Keratinocyte (primary cell): ENCODE measurements at regions not wholly inside any gene's neighbourhood (a gene's known extent, or its start where the extent isn't known, plus 50 kb on each side); places are given as distances from the start of the nearest gene placed in this dataset.

ENCODE experiments used
- DNase-seq: peaks from one replicate; pipeline ENCODE4 v3.0.0-alpha.2; 2011; ENCODE audit warnings: low read depth, missing footprints, low spot score
- FAIRE-seq: peaks from 2 replicates; lab custom pipeline; 2011; peaks lifted over from hg19 to GRCh38; lab: Jason Lieb, UNC
- H2AFZ ChIP-seq: 2 replicates; pipeline ENCODE4 v1.6.0; 2012; ENCODE audit warnings: low read length, control low read depth, inconsistent platforms; ENCODE audit not compliant: control insufficient read depth
- H3K27ac ChIP-seq: 2 replicates; pipeline ENCODE4 v1.5.1; 2011; ENCODE audit warnings: low read length; ENCODE audit not compliant: control insufficient read depth, insufficient read depth
- H3K27me3 ChIP-seq: 3 replicates; pipeline ENCODE4 v1.6.0; 2011; ENCODE audit warnings: low read length; ENCODE audit not compliant: control insufficient read depth, insufficient read depth; ENCODE audit errors: extremely low read depth
- H3K36me3 ChIP-seq, 2 experiments: 2 replicates in 1 of 2; 3 replicates in 1 of 2; pipeline ENCODE4 v1.5.1; 2011; ENCODE audit warnings: low read length in 2 of 2, mild to moderate bottlenecking in 1 of 2; ENCODE audit not compliant: control insufficient read depth in 2 of 2, insufficient read depth in 2 of 2; ENCODE audit errors: extremely low read depth in 1 of 2
- H3K4me1 ChIP-seq: 3 replicates; pipeline ENCODE4 v1.5.1; 2011; ENCODE audit warnings: low read length; ENCODE audit not compliant: control insufficient read depth, insufficient read depth; ENCODE audit errors: extremely low read depth
- H3K4me2 ChIP-seq: 3 replicates; pipeline ENCODE4 v1.6.0; 2011; ENCODE audit warnings: low read depth, low read length; ENCODE audit not compliant: control insufficient read depth, insufficient read depth; ENCODE audit errors: extremely low read depth
- H3K4me3 ChIP-seq, 3 experiments: fragments of 200-600 bp in 1 of 3; sonication (generic) in 1 of 3; 2 replicates in 2 of 3; 3 replicates in 1 of 3; pipeline ENCODE4 v1.5.1; 2011 to 2016; ENCODE audit warnings: low read length in 3 of 3, mild to moderate bottlenecking in 3 of 3, control low read depth in 2 of 3, inconsistent platforms in 1 of 3, low read depth in 1 of 3, mixed read lengths in 1 of 3, mixed run types in 1 of 3, moderate library complexity in 1 of 3; ENCODE audit not compliant: control insufficient read depth in 2 of 3, insufficient read depth in 2 of 3; ENCODE audit errors: extremely low read depth in 1 of 3
- H3K79me2 ChIP-seq: 2 replicates; pipeline ENCODE4 v1.6.0; 2012; ENCODE audit warnings: low read length; ENCODE audit not compliant: control insufficient read depth, insufficient read depth
- H3K9ac ChIP-seq: 3 replicates; pipeline ENCODE4 v1.6.0; 2011; ENCODE audit warnings: low read length; ENCODE audit not compliant: control insufficient read depth, insufficient read depth; ENCODE audit errors: extremely low read depth
- H3K9me1 ChIP-seq: 3 replicates; pipeline ENCODE4 v1.6.0; 2011; ENCODE audit warnings: low read length; ENCODE audit not compliant: control insufficient read depth, insufficient read depth; ENCODE audit errors: extremely low read depth
- H3K9me3 ChIP-seq: 2 replicates; pipeline ENCODE4 v1.5.1; 2012; ENCODE audit warnings: low read depth, low read length; ENCODE audit not compliant: control insufficient read depth
- H4K20me1 ChIP-seq: 3 replicates; pipeline ENCODE4 v1.6.0; 2011; ENCODE audit warnings: low read length; ENCODE audit not compliant: control insufficient read depth, insufficient read depth; ENCODE audit errors: extremely low read depth
- CTCF ChIP-seq, 3 experiments: IDR thresholded peaks in 1 of 3; conservative IDR thresholded peaks in 1 of 3; optimal IDR thresholded peaks in 1 of 3; 2 replicates in 2 of 3; 3 replicates in 1 of 3; pipeline versions ENCODE3 to v1.5.1; 2011; ENCODE audit warnings: low read length in 3 of 3, mild to moderate bottlenecking in 3 of 3, moderate library complexity in 2 of 3, control low read depth in 1 of 3, inconsistent platforms in 1 of 3; ENCODE audit not compliant: insufficient read depth in 2 of 3; ENCODE audit errors: extremely low read depth in 1 of 3
- EZH2 ChIP-seq: IDR thresholded peaks from one replicate; pipeline ENCODE4 v1.6.1; 2012; ENCODE audit warnings: inconsistent platforms, mild to moderate bottlenecking, low read length, moderate library complexity
- dilution Hi-C: fragments of 300-500 bp; cut with MboI; formaldehyde crosslinking; loops from one replicate; pipeline ENCODE4 v1.7.0; 2020; ENCODE audit warnings: low sequenced_read_pairs; ENCODE audit not compliant: extremely low pct_ligation_motif_present

- no peak overlapping the region for H3K4me3 ChIP-seq
- no peak for DNase-seq
- no peak overlapping the region for H3K4me2 ChIP-seq
- no peaks in the 10 kb centered on the region for H3K36me3 ChIP-seq
- H2AFZ ChIP-seq, result no peak overlapping the region
- no peaks in the 10 kb centered on the region for H4K20me1 ChIP-seq
- H3K27me3 ChIP-seq, result no peaks in the 10 kb centered on the region
- dilution Hi-C loops, result no loop called here
- H3K9me1 ChIP-seq, result no peaks in the 10 kb centered on the region
- H3K79me2 ChIP-seq, result no peaks in the 10 kb centered on the region
- H3K27ac ChIP-seq, result no peak overlapping the region
- H3K4me1 ChIP-seq, result no peaks in the 10 kb centered on the region
- no peak for TF ChIP-seq EZH2
- TF ChIP-seq CTCF (optimal IDR thresholded peaks at IDR 0.05 in 1 of 3, IDR thresholded peaks at IDR 0.05 in 1 of 3, conservative IDR thresholded peaks at IDR 0.05 in 1 of 3; ENCODE audit: extremely low read depth in 1 of 3, insufficient read depth in 2 of 3, low read length in 3 of 3), result no peak
- no peak overlapping the region for H3K9ac ChIP-seq
- H3K9me3 ChIP-seq, result no peaks in the 10 kb centered on the region
- no peak for FAIRE-seq
Measured at GRCh38 chr20:52539891-52540290, 348.3 kb upstream of the ZFP64 start.

GRCh38 chr20:52536841-52537400 is 345.3 kb upstream of the ZFP64 start:
- no peak for DNase-seq

More at GRCh38 chr20:52536841-52537400, 345.3 kb upstream of the ZFP64 start:
- Histone ChIP-seq H3K79me2 (no peaks in the 10 kb centered on the region), H3K9me1 (no peaks in the 10 kb centered on the region), H3K27me3 (no peaks in the 10 kb centered on the region), H3K9ac (no peak overlapping the region), H3K9me3 (no peaks in the 10 kb centered on the region), H2AFZ (no peak overlapping the region), H3K4me2 (no peak overlapping the region), H3K36me3 (no peaks in the 10 kb centered on the region), H3K4me1 (no peaks in the 10 kb centered on the region), H3K27ac (no peak overlapping the region), H3K4me3 (no peak overlapping the region), H4K20me1 (no peaks in the 10 kb centered on the region)
- TF ChIP-seq CTCF (optimal IDR thresholded peaks at IDR 0.05 in 1 of 3, IDR thresholded peaks at IDR 0.05 in 1 of 3, conservative IDR thresholded peaks at IDR 0.05 in 1 of 3; ENCODE audit: extremely low read depth in 1 of 3, insufficient read depth in 2 of 3, low read length in 3 of 3) (no peak), EZH2 (no peak)
- dilution Hi-C loops, result no loop called here
- no peak for FAIRE-seq
